Right lobe of liver (tissue), 6 donors: ENCODE measurements at regions not wholly inside any gene's neighbourhood (a gene's known extent, or its start where the extent isn't known, plus 50 kb on each side); places are given as distances from the start of the nearest gene placed in this dataset.

Source experiments
- ATAC-seq, 4 donors: fragments of 200-7000 bp; cut with Tn5 transposase; one replicate each; pipeline ENCODE4 v1.9.1; 2020; ENCODE audit warnings: mild to moderate bottlenecking in 4 of 4, moderate library complexity in 4 of 4
- DNase-seq, 3 donors: peaks; one replicate each; pipeline ENCODE4 v3.0.0-alpha.2; 2020
- H3K27ac ChIP-seq, 3 donors: fragments of 200-600 bp; one replicate each; pipeline ENCODE4 v1.8.0; 2022
- H3K27me3 ChIP-seq, 2 donors: fragments of 200-600 bp; one replicate each; pipeline ENCODE4 v1.8.0; 2022
- H3K36me3 ChIP-seq, 4 donors: fragments of 200-600 bp; sonication (generic) in 1 of 4; one replicate each; pipeline versions ENCODE4 v1.5.1 to v1.8.0; 2017 to 2022; ENCODE audit warnings: control low read depth in 1 of 4
- H3K4me1 ChIP-seq, 4 donors: fragments of 200-600 bp; sonication (generic) in 1 of 4; one replicate each; pipeline versions ENCODE4 v1.5.1 to v1.8.0; 2017 to 2022; ENCODE audit warnings: control low read depth in 1 of 4
- H3K4me3 ChIP-seq, 3 donors: fragments of 200-600 bp; one replicate each; pipeline ENCODE4 v1.8.0; 2022
- H3K9me3 ChIP-seq, 4 donors: fragments of 200-600 bp; sonication (generic) in 1 of 4; one replicate each; pipeline versions ENCODE4 v1.5.1 to v1.8.0; 2017 to 2022; ENCODE audit warnings: control low read depth in 1 of 4
- POLR2A ChIP-seq: fragments of 450-650 bp; IDR thresholded peaks from one replicate; pipeline ENCODE4 v1.6.1; 2017; ENCODE audit warnings: antibody characterized with exemption, mild to moderate bottlenecking
- WGBS: methylation state at CpG from one replicate; pipeline ENCODE4 v1.1.6; 2018; ENCODE audit warnings: low coverage, low lambda C conversion rate; ENCODE audit not compliant: insufficient coverage; ENCODE audit errors: missing lambda C conversion rate; 5-methylcytosine and 5-hydroxymethylcytosine counted together
- intact Hi-C, 2 donors: fragments of 100-400 bp; cut with DNase I; formaldehyde crosslinking; loops; one replicate each; pipeline versions ENCODE4 v1.11.2 to v1.14.1; 2022
- TF ChIP-seq, protein P1 (sequence below), 4 donors: fragments of 200-600 bp in 3 of 4; fragments of 450-650 bp in 1 of 4; IDR thresholded peaks; one replicate each; pipeline versions ENCODE4 v1.5.1 to v1.8.0; 2016 to 2022; ENCODE audit warnings: antibody characterized with exemption in 4 of 4, mild to moderate bottlenecking in 2 of 4
- donor health status: DM: no; HTN: yes; CAD: no.
- donor health status: DM: no; HTN: no; CAD: no.
- donor health status: DM: no; HTN: no; CAD: no.
- donor health status: DM: no; HTN: yes; CAD: no.
- donor health status: DM: no; HTN: yes; CAD: no.

DNA sequence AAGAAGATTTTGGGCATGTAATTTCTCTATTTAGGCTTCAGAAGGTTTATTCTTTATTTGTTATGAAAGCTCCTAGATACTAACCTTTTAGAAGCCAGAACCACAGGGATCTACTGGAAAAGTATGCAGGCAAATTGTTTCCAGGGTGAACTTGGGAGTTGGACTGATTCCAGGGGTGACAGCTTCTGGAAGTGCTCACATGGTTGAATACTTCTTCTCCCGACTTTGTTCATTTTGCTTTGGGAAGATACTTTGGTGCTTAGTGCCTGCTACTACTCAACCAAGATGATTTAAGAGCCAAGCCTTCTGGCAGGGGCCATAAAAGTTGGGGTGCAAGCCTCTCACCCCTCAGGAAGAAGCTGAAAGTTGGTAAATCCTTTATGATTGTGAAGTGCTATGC lies 445.6 kb downstream of the ACTRT1 start:
- ATAC-seq: no peak
- WGBS: 33% methylated on average over 1 of the region's 1 CpG
- DNase-seq: no peak
- no peaks in the 10 kb centered on the region for H3K9me3 ChIP-seq
- H3K4me1 ChIP-seq: no peaks in the 10 kb centered on the region
- no peaks in the 10 kb centered on the region for H3K36me3 ChIP-seq
- H3K27ac ChIP-seq: no peak overlapping the region
- intact Hi-C loops: no loop called here
- TF ChIP-seq, protein P1, sequence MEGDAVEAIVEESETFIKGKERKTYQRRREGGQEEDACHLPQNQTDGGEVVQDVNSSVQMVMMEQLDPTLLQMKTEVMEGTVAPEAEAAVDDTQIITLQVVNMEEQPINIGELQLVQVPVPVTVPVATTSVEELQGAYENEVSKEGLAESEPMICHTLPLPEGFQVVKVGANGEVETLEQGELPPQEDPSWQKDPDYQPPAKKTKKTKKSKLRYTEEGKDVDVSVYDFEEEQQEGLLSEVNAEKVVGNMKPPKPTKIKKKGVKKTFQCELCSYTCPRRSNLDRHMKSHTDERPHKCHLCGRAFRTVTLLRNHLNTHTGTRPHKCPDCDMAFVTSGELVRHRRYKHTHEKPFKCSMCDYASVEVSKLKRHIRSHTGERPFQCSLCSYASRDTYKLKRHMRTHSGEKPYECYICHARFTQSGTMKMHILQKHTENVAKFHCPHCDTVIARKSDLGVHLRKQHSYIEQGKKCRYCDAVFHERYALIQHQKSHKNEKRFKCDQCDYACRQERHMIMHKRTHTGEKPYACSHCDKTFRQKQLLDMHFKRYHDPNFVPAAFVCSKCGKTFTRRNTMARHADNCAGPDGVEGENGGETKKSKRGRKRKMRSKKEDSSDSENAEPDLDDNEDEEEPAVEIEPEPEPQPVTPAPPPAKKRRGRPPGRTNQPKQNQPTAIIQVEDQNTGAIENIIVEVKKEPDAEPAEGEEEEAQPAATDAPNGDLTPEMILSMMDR (IDR thresholded peaks at IDR 0.05): no peak
- no peak for TF ChIP-seq POLR2A
- H3K4me3 ChIP-seq: no peak overlapping the region
- H3K27me3 ChIP-seq: no peaks in the 10 kb centered on the region

DNA sequence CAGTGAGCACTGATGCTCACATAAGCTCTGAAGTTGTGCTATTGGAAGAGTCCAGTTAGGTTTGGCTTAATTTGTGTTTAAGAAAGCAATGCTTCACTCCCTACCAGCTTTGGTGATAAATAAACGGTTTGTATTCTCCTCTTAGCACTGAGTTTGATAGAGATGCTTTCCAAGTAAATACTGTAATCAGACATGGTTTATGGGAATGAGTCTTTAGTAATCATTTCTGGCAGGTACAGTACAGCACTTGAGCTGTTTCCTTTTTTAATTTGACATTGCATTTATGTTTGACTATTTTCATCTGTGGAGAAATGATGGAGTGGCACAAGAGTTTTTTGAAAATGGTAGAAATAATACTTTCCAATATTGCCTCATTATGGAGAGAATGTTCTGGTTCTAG lies 455.3 kb downstream of the ACTRT1 start:
- no peaks in the 10 kb centered on the region for H3K27me3 ChIP-seq
- ATAC-seq: no peak
- H3K9me3 ChIP-seq: no peaks in the 10 kb centered on the region
- no peaks in the 10 kb centered on the region for H3K4me1 ChIP-seq
- no peak overlapping the region for H3K4me3 ChIP-seq
- no peak for TF ChIP-seq POLR2A
- TF ChIP-seq, protein P1 (IDR thresholded peaks at IDR 0.05): no peak
- no peaks in the 10 kb centered on the region for H3K36me3 ChIP-seq
- no peak overlapping the region for H3K27ac ChIP-seq
- intact Hi-C loops: no loop called here
- DNase-seq: no peak
- 18% methylated on average over 1 of the region's 1 CpG for WGBS

DNA sequence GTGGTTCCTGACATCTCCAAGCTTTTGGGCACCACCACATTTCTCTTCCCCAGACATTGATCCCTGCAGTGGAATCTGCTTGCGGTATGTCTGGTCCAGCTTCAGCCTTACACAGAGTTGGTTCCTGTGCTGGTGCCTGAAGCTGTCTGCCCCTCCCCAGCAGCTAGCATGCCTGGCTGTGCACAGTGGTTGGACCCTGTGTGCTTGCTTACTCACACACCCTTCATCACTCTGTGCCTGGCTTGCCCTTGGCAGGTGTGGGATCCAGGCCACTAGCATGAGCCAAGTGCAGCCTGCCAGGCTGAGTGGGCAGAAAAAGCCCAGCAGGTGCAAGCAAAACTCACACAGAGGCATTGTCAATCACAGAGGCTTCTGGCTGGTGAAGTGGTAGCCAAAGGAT lies 473.8 kb downstream of the ACTRT1 start:
- ATAC-seq: no peak
- Histone ChIP-seq H3K9me3 (no peaks in the 10 kb centered on the region), H3K36me3 (no peaks in the 10 kb centered on the region), H3K4me3 (no peak overlapping the region), H3K4me1 (no peaks in the 10 kb centered on the region), H3K27ac (no peak overlapping the region), H3K27me3 (no peaks in the 10 kb centered on the region)
- intact Hi-C loops: no loop called here
- WGBS: no CpG with 5 or more reads among the region's 1 CpG
- no peak for DNase-seq
- TF ChIP-seq POLR2A: no peak
- TF ChIP-seq, protein P1 (IDR thresholded peaks at IDR 0.05): no peak

DNA sequence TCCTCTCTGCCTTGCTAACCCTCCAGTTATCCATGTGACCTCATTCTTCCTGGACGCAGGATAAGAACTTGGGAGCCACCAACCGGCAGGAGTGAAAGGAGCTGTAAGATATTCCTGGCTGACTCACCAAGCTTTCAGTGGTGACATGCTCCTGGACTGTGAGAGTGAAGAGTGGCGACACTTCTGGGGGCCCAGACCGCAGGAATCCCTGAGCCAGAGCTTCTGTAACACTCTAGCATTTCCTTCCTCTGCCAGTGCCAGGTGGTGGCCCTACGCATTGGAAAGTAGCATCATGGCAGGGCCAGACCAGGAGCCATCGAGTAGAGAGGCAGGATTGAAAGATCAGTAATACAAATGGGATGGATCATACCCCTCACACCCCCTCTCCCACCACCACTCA lies 474.3 kb downstream of the ACTRT1 start:
- H3K27ac ChIP-seq: no peak overlapping the region
- DNase-seq: no peak
- no peaks in the 10 kb centered on the region for H3K9me3 ChIP-seq
- 51% methylated on average over 5 of the region's 6 CpGs for WGBS
- H3K27me3 ChIP-seq: no peaks in the 10 kb centered on the region
- intact Hi-C loops: no loop called here
- TF ChIP-seq, protein P1 (IDR thresholded peaks at IDR 0.05): no peak
- no peak for TF ChIP-seq POLR2A
- ATAC-seq: no peak
- H3K4me3 ChIP-seq: no peak overlapping the region
- no peaks in the 10 kb centered on the region for H3K4me1 ChIP-seq
- H3K36me3 ChIP-seq: no peaks in the 10 kb centered on the region

DNA sequence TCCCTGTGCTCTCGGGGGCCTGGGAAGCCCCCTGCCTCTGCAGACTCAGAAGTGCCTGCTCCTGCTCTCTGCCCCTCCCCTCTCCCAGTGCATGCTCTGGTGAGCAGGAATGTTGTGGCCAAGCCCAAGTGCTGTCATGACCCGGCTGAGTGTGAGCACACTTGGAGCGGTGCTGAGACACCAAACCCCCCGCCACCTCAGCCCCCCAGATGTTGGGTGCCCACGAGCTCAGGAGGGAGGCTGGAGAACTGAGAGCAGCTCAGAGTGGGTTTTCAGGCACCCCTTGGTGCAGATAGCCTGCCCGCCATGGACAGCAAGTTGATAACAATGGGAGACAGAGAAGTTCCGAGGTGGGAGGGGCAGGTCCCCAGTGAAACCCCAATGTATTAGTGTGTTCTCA lies 477.4 kb downstream of the ACTRT1 start:
- Histone ChIP-seq H3K9me3 (no peaks in the 10 kb centered on the region), H3K36me3 (no peaks in the 10 kb centered on the region), H3K4me3 (no peak overlapping the region), H3K27ac (no peak overlapping the region), H3K4me1 (no peaks in the 10 kb centered on the region), H3K27me3 (no peaks in the 10 kb centered on the region)
- intact Hi-C loops: no loop called here
- ATAC-seq (no peak), DNase-seq (no peak)
- WGBS: 40% methylated on average over 4 of the region's 7 CpGs
- TF ChIP-seq, protein P1 (IDR thresholded peaks at IDR 0.05): no peak
- TF ChIP-seq POLR2A: no peak
